ENCODE measurements at regions not wholly inside any gene's neighbourhood (a gene's known extent, or its start where the extent isn't known, plus 50 kb on each side); places are given as distances from the start of the nearest gene placed in this dataset.

- Histone ChIP-seq H3K4me3 (ENCODE audit: low read depth, low read length, poor library complexity, severe bottlenecking) (no peak overlapping the region), H3K79me2 (ENCODE audit: insufficient read depth, low read length) (no peaks in the 10 kb centered on the region), H3K27me3 (ENCODE audit: insufficient read depth, low read length) (no peaks in the 10 kb centered on the region; the same call in 1 of the 2 replicates), H3K27ac (ENCODE audit: low read depth, low read length, poor library complexity, severe bottlenecking) (no peak overlapping the region), H3K9ac (ENCODE audit: low read length) (no peak overlapping the region), H3F3A (ENCODE audit: insufficient read depth, low read length) (no peaks in the 10 kb centered on the region), H3K4me2 (ENCODE audit: low read length) (no peak overlapping the region), H4K20me1 (ENCODE audit: insufficient read depth, low read length) (no peaks in the 10 kb centered on the region), H3K9me2 (ENCODE audit: low read depth, low read length) (no peaks in the 10 kb centered on the region), H2AFZ (ENCODE audit: low read length) (no peak overlapping the region), H3K9me3 (ENCODE audit: low read length) (no peaks in the 10 kb centered on the region), H3K4me1 (ENCODE audit: insufficient read depth, low read length, severe bottlenecking) (no peaks in the 10 kb centered on the region), H3K36me3 (ENCODE audit: insufficient read depth, low read length) (no peaks in the 10 kb centered on the region)
- TF ChIP-seq CTCF (IDR thresholded peaks at IDR 0.05; ENCODE audit: low read length) (no peak), EZH2 (IDR thresholded peaks at IDR 0.05; ENCODE audit: borderline replicate concordance, low read length) (no peak)
Observed at GRCh38 chr5:167923396-167923795, 368.0 kb upstream of the WWC1 start.

GRCh38 chr5:167929841-167930240 lies 361.6 kb upstream of the WWC1 start:
- Histone ChIP-seq H3F3A (ENCODE audit: insufficient read depth, low read length) (no peaks in the 10 kb centered on the region), H3K4me3 (ENCODE audit: low read depth, low read length, poor library complexity, severe bottlenecking) (no peak overlapping the region), H3K9me3 (ENCODE audit: low read length) (no peaks in the 10 kb centered on the region), H2AFZ (ENCODE audit: low read length) (no peak overlapping the region), H3K9ac (ENCODE audit: low read length) (no peak overlapping the region), H4K20me1 (ENCODE audit: insufficient read depth, low read length) (no peaks in the 10 kb centered on the region), H3K27ac (ENCODE audit: low read depth, low read length, poor library complexity, severe bottlenecking) (no peak overlapping the region), H3K79me2 (ENCODE audit: insufficient read depth, low read length) (no peaks in the 10 kb centered on the region), H3K4me2 (ENCODE audit: low read length) (no peak overlapping the region), H3K27me3 (ENCODE audit: insufficient read depth, low read length) (no peaks in the 10 kb centered on the region), H3K36me3 (ENCODE audit: insufficient read depth, low read length) (no peaks in the 10 kb centered on the region), H3K4me1 (ENCODE audit: insufficient read depth, low read length, severe bottlenecking) (no peaks in the 10 kb centered on the region), H3K9me2 (ENCODE audit: low read depth, low read length) (no peaks in the 10 kb centered on the region)
- TF ChIP-seq CTCF (IDR thresholded peaks at IDR 0.05; ENCODE audit: low read length) (no peak), EZH2 (IDR thresholded peaks at IDR 0.05; ENCODE audit: borderline replicate concordance, low read length) (no peak)

DNA sequence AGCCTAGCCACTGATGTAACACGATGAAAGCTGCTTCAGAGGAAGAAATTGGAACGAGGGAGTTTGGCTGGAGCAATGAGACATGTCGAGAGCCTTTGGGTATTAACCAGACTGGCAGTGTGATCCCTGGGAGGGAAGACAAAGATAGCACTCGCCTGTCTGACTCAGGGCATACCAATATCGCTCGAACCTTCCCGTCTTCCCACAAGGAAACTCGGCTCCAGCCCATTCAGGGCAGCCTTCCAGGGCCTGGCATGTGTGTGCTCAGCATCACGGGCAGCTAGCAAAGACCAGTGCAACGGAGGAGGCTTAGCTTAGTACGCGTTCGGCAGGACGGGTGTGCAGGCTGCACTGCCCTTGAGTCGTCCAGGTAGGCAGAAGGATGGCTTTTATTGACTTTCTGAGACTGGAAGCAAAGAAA lies 356.9 kb upstream of the WWC1 start:
- no peaks in the 10 kb centered on the region for H3K36me3 ChIP-seq (ENCODE audit: insufficient read depth, low read length)
- H3K9ac ChIP-seq (ENCODE audit: low read length): no peak overlapping the region
- H3K27me3 ChIP-seq (ENCODE audit: insufficient read depth, low read length): no peaks in the 10 kb centered on the region
- H3K4me3 ChIP-seq (ENCODE audit: low read depth, low read length, poor library complexity, severe bottlenecking): no peak overlapping the region
- TF ChIP-seq EZH2 (IDR thresholded peaks at IDR 0.05; ENCODE audit: borderline replicate concordance, low read length): no peak
- TF ChIP-seq CTCF (IDR thresholded peaks at IDR 0.05; ENCODE audit: low read length): no peak
- no peaks in the 10 kb centered on the region for H3K4me1 ChIP-seq (ENCODE audit: insufficient read depth, low read length, severe bottlenecking)
- H3K9me2 ChIP-seq (ENCODE audit: low read depth, low read length): no peaks in the 10 kb centered on the region
- H3K79me2 ChIP-seq (ENCODE audit: insufficient read depth, low read length): no peaks in the 10 kb centered on the region
- no peaks in the 10 kb centered on the region for H3K9me3 ChIP-seq (ENCODE audit: low read length)
- no peaks in the 10 kb centered on the region for H4K20me1 ChIP-seq (ENCODE audit: insufficient read depth, low read length)
- H3F3A ChIP-seq (ENCODE audit: insufficient read depth, low read length): no peaks in the 10 kb centered on the region
- H3K27ac ChIP-seq (ENCODE audit: low read depth, low read length, poor library complexity, severe bottlenecking): no peak overlapping the region
- no peak overlapping the region for H2AFZ ChIP-seq (ENCODE audit: low read length)
- no peak overlapping the region for H3K4me2 ChIP-seq (ENCODE audit: low read length)
